K562 (cell line): ENCODE measurements at regions not wholly inside any gene's neighbourhood (a gene's known extent, or its start where the extent isn't known, plus 50 kb on each side); places are given as distances from the start of the nearest gene placed in this dataset.

Experiments used
- ATAC-seq: fragments of 200-7000 bp; cut with Tn5 transposase; 3 replicates; pipeline ENCODE4 v1.9.1; 2020; ENCODE audit warnings: moderate library complexity
- BruUV-seq: library from RNA; stranded (reverse); fragments of 400-500 nt; replicated peaks from 2 replicates; lab custom pipeline; 2021; lab: Mats Ljungman, UMichigan
- CTCF ChIA-PET: fragments of 300-600 bp; formaldehyde crosslinking; extraction: SDS; loops from one replicate; lab custom pipeline; 2021; ENCODE audit warnings: low intra/inter-chr PET ratio; lab: Yijun Ruan, JAX
- POLR2A ChIA-PET: fragments of 300-600, 350-650 bp; sonication (Branson Sonifier 250); formaldehyde crosslinking; extraction: SDS; loops from one replicate; lab custom pipeline; 2021; ENCODE audit warnings: antibody characterized with exemption, inconsistent platforms; lab: Yijun Ruan, JAX
- DNase-seq, 4 experiments: peaks; one replicate each; pipeline versions ENCODE4 v3.0.0 to v3.0.0-alpha.2; 2011 to 2018; ENCODE audit warnings: low spot score in 3 of 4, mixed read lengths in 3 of 4; ENCODE audit errors: extremely low read depth in 1 of 4
- FAIRE-seq: peaks from 2 replicates; lab custom pipeline; 2011; peaks lifted over from hg19 to GRCh38; lab: Jason Lieb, UNC
- H2AFZ ChIP-seq: 2 replicates; pipeline ENCODE4 v1.6.0; 2011; ENCODE audit warnings: low read depth, low read length, control low read depth, inconsistent platforms
- H3K27ac ChIP-seq: fragments of 200-600 bp; 3 replicates; pipeline ENCODE4 v1.8.0; 2011; ENCODE audit warnings: low read depth, mild to moderate bottlenecking, control low read depth, inconsistent platforms, low read length, moderate library complexity, mixed read lengths; ENCODE audit errors: extremely low read depth
- H3K27me3 ChIP-seq, 2 experiments: fragments of 300-600 bp in 1 of 2; 2 replicates in 1 of 2; 3 replicates in 1 of 2; pipeline versions ENCODE4 v1.6.0 to v1.8.0; 2011; ENCODE audit warnings: inconsistent platforms in 2 of 2, low read length in 2 of 2, mild to moderate bottlenecking in 1 of 2, mixed read lengths in 1 of 2, moderate library complexity in 1 of 2; ENCODE audit not compliant: control insufficient read depth in 2 of 2, insufficient read depth in 2 of 2
- H3K36me3 ChIP-seq: fragments of 300-600 bp; 3 replicates; pipeline ENCODE4 v1.8.0; 2011; ENCODE audit warnings: mild to moderate bottlenecking, low read length, inconsistent platforms; ENCODE audit not compliant: control insufficient read depth, insufficient read depth
- H3K4me1 ChIP-seq, 2 experiments: fragments of 200-600 bp in 1 of 2; replicated peaks in 1 of 2; 2 replicates in 1 of 2; 3 replicates in 1 of 2; pipeline versions ENCODE4 v1.5.1 to v1.8.0; 2011; ENCODE audit warnings: inconsistent platforms in 2 of 2, low read length in 2 of 2, mild to moderate bottlenecking in 1 of 2, mixed read lengths in 1 of 2, moderate library complexity in 1 of 2; ENCODE audit not compliant: control insufficient read depth in 2 of 2, insufficient read depth in 2 of 2
- H3K4me2 ChIP-seq: 2 replicates; pipeline ENCODE4 v1.6.1; 2011; ENCODE audit warnings: low read length, control low read depth, inconsistent platforms, mixed read lengths; ENCODE audit not compliant: insufficient read depth
- H3K4me3 ChIP-seq: fragments of 200-600 bp; sonication (generic), shearing (Covaris generic); 2 replicates; pipeline ENCODE4 v1.5.1; 2016; ENCODE audit warnings: control low read depth, inconsistent platforms
- H3K79me2 ChIP-seq: fragments of 200-600 bp; 3 replicates; pipeline ENCODE4 v1.8.0; 2011; ENCODE audit warnings: low read length, inconsistent platforms; ENCODE audit not compliant: control insufficient read depth, insufficient read depth
- H3K9ac ChIP-seq, 2 experiments: 2 replicates each; pipeline versions ENCODE4 v1.6.0 to v1.6.1; 2011; ENCODE audit warnings: low read depth in 2 of 2, low read length in 2 of 2, control low read depth in 1 of 2, inconsistent platforms in 1 of 2, mild to moderate bottlenecking in 1 of 2, mixed read lengths in 1 of 2; ENCODE audit not compliant: insufficient read depth in 1 of 2
- H3K9me1 ChIP-seq: one replicate; pipeline ENCODE4 v1.6.0; 2011; ENCODE audit warnings: inconsistent platforms, mild to moderate bottlenecking, low read length, moderate library complexity; ENCODE audit not compliant: control insufficient read depth, insufficient read depth
- H3K9me3 ChIP-seq: replicated peaks from 2 replicates; pipeline ENCODE4 v1.5.1; 2011; ENCODE audit warnings: low read depth, low read length, inconsistent platforms; ENCODE audit not compliant: control insufficient read depth, insufficient read depth
- H4K20me1 ChIP-seq: replicated peaks from 2 replicates; pipeline ENCODE4 v1.6.1; 2011; ENCODE audit warnings: low read length, inconsistent platforms, mixed read lengths; ENCODE audit not compliant: control insufficient read depth, insufficient read depth
- CEBPB ChIP-seq: fragments of 450-650 bp; IDR thresholded peaks from 2 replicates; pipeline ENCODE4 v1.6.1; 2016; ENCODE audit warnings: missing genetic modification characterization, missing compliant biosample characterization
- CREB1 ChIP-seq, 2 experiments: sonication (generic) in 1 of 2; formaldehyde crosslinking in 1 of 2; IDR thresholded peaks; 2 replicates each; pipeline versions ENCODE4 v1.6.1 to v1.8.0; 2012 to 2022; ENCODE audit warnings: inconsistent platforms in 1 of 2, mild to moderate bottlenecking in 1 of 2, missing genetic modification reagents in 1 of 2, moderate library complexity in 1 of 2
- SAFB ChIP-seq: fragments of 200-400 bp; formaldehyde crosslinking; IDR thresholded peaks from 2 replicates; pipeline ENCODE4 v1.6.1; 2017; ENCODE audit warnings: low read depth, low read length, borderline replicate concordance
- SNIP1 ChIP-seq: fragments of 450-650 bp; IDR thresholded peaks from 2 replicates; pipeline ENCODE4 v1.7.1; 2017; ENCODE audit warnings: low read depth, mild to moderate bottlenecking
- STAT5A ChIP-seq: IDR thresholded peaks from 2 replicates; pipeline ENCODE4 v1.6.1; 2012; ENCODE audit warnings: low read length, inconsistent platforms, borderline replicate concordance
- WGBS: fragments of 100-300 bp; shearing (Covaris generic); methylation state at CpG from one replicate; pipeline ENCODE4 v1.1.6; 2016; ENCODE audit warnings: low coverage, mixed read lengths; ENCODE audit not compliant: insufficient coverage; ENCODE audit errors: missing lambda C conversion rate; 5-methylcytosine and 5-hydroxymethylcytosine counted together
- in situ Hi-C: fragments of 300-500 bp; cut with MboI; formaldehyde crosslinking; loops from 4 replicates; pipeline ENCODE4 v1.15.0; 2018; ENCODE audit warnings: inconsistent platforms, mixed read lengths
- intact Hi-C: fragments of 100-400 bp; cut with micrococcal nuclease; formaldehyde crosslinking; loops from 2 replicates; pipeline ENCODE4 v1.14.2; 2022
- TF ChIP-seq, protein P1 (sequence below), 2 experiments: fragments of 450-650 bp in 1 of 2; sonication (generic) in 1 of 2; formaldehyde crosslinking in 1 of 2; IDR thresholded peaks; 2 replicates each; pipeline versions ENCODE4 v1.7.1 to v1.9.0; 2016 to 2022; ENCODE audit warnings: inconsistent platforms in 1 of 2, mild to moderate bottlenecking in 1 of 2, missing genetic modification reagents in 1 of 2
- TF ChIP-seq, protein P2 (sequence below): sonication (generic); formaldehyde crosslinking; IDR thresholded peaks from 2 replicates; pipeline ENCODE4 v1.4.0; 2020; ENCODE audit warnings: mild to moderate bottlenecking, missing genetic modification reagents

- no peaks in the 10 kb centered on the region for H4K20me1 ChIP-seq
- no peak overlapping the region for H2AFZ ChIP-seq
- intact Hi-C loops = no loop called here
- H3K9me3 ChIP-seq = no peaks in the 10 kb centered on the region
- TF ChIP-seq SNIP1 (no peak), STAT5A (no peak), CEBPB (tag) (no peak), SAFB (no peak), CREB1 (IDR thresholded peaks at IDR 0.05) (no peak), CREB1 (CRISPR knock-in tag; IDR thresholded peaks at IDR 0.05) (no peak)
- TF ChIP-seq, protein P1, sequence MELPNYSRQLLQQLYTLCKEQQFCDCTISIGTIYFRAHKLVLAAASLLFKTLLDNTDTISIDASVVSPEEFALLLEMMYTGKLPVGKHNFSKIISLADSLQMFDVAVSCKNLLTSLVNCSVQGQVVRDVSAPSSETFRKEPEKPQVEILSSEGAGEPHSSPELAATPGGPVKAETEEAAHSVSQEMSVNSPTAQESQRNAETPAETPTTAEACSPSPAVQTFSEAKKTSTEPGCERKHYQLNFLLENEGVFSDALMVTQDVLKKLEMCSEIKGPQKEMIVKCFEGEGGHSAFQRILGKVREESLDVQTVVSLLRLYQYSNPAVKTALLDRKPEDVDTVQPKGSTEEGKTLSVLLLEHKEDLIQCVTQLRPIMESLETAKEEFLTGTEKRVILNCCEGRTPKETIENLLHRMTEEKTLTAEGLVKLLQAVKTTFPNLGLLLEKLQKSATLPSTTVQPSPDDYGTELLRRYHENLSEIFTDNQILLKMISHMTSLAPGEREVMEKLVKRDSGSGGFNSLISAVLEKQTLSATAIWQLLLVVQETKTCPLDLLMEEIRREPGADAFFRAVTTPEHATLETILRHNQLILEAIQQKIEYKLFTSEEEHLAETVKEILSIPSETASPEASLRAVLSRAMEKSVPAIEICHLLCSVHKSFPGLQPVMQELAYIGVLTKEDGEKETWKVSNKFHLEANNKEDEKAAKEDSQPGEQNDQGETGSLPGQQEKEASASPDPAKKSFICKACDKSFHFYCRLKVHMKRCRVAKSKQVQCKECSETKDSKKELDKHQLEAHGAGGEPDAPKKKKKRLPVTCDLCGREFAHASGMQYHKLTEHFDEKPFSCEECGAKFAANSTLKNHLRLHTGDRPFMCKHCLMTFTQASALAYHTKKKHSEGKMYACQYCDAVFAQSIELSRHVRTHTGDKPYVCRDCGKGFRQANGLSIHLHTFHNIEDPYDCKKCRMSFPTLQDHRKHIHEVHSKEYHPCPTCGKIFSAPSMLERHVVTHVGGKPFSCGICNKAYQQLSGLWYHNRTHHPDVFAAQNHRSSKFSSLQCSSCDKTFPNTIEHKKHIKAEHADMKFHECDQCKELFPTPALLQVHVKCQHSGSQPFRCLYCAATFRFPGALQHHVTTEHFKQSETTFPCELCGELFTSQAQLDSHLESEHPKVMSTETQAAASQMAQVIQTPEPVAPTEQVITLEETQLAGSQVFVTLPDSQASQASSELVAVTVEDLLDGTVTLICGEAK (IDR thresholded peaks at IDR 0.05) = no peak
- TF ChIP-seq, protein P1 (CRISPR knock-in tag; IDR thresholded peaks at IDR 0.05) = no peak
- TF ChIP-seq, protein P2, sequence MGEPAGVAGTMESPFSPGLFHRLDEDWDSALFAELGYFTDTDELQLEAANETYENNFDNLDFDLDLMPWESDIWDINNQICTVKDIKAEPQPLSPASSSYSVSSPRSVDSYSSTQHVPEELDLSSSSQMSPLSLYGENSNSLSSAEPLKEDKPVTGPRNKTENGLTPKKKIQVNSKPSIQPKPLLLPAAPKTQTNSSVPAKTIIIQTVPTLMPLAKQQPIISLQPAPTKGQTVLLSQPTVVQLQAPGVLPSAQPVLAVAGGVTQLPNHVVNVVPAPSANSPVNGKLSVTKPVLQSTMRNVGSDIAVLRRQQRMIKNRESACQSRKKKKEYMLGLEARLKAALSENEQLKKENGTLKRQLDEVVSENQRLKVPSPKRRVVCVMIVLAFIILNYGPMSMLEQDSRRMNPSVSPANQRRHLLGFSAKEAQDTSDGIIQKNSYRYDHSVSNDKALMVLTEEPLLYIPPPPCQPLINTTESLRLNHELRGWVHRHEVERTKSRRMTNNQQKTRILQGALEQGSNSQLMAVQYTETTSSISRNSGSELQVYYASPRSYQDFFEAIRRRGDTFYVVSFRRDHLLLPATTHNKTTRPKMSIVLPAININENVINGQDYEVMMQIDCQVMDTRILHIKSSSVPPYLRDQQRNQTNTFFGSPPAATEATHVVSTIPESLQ = no peak
- FAIRE-seq (no peak), ATAC-seq (no peak), DNase-seq (no peak)
- in situ Hi-C loops = no loop called here
- H3K9me1 ChIP-seq = no peaks in the 10 kb centered on the region
- ChIA-PET CTCF (interaction anchor here (0.6 kb wide), 1 partner anchor 146 kb away, joined by 4 read pairs; no protein-coding TSS in a partner anchor), POLR2A (no interaction called here)
- H3K4me1 ChIP-seq = no peaks in the 10 kb centered on the region
- H3K27me3 ChIP-seq = no peaks in the 10 kb centered on the region
- no peaks in the 10 kb centered on the region for H3K79me2 ChIP-seq
- no peak overlapping the region for H3K9ac ChIP-seq
- no peak overlapping the region for H3K27ac ChIP-seq
- WGBS = 0% methylated on average over 1 of the region's 3 CpGs
- H3K4me3 ChIP-seq = no peak overlapping the region
- no TSS peak for BruUV-seq
- no peak overlapping the region for H3K4me2 ChIP-seq
- no peaks in the 10 kb centered on the region for H3K36me3 ChIP-seq
Measured at GRCh38 chr14:106163316-106163715, 636.9 kb downstream of the TMEM121 start.
